ENCODE measurements at regions not wholly inside any gene's neighbourhood (a gene's known extent, or its start where the extent isn't known, plus 50 kb on each side); places are given as distances from the start of the nearest gene placed in this dataset.

GRCh38 chr5:18553269-18553668 lies 919.0 kb downstream of the TAF11L14 start:
- H2BK15ac ChIP-seq (ENCODE audit: low read depth, low read length) = no peak overlapping the region
- H2AFZ ChIP-seq (ENCODE audit: low read length) = no peak overlapping the region
- no peak overlapping the region for H2BK5ac ChIP-seq (ENCODE audit: insufficient read length, low read length)
- no peaks in the 10 kb centered on the region for H3K23me2 ChIP-seq (ENCODE audit: insufficient read length, low read depth, low read length, poor library complexity, severe bottlenecking)
- no peaks in the 10 kb centered on the region for H3K27me3 Mint-ChIP-seq (ENCODE audit: low read depth)
- H2BK120ac ChIP-seq (ENCODE audit: low read depth, low read length, poor library complexity, severe bottlenecking) = no peak overlapping the region
- H3K79me1 ChIP-seq (ENCODE audit: insufficient read depth, low read depth, low read length, poor library complexity, severe bottlenecking) = no peaks in the 10 kb centered on the region
- H3K4ac ChIP-seq (ENCODE audit: low read depth, low read length) = no peak overlapping the region
- peaks cover 40 to 45% of the 10 kb centered on the region in 2 experiments for H3K9me3 Mint-ChIP-seq
- H2BK20ac ChIP-seq (ENCODE audit: low read depth, low read length, poor library complexity, severe bottlenecking) = no peak overlapping the region
- H3T11ph ChIP-seq (ENCODE audit: low read length) = no peak overlapping the region
- no peaks in the 10 kb centered on the region for H3K79me2 ChIP-seq (ENCODE audit: insufficient read depth, low read length)
- H3K4me1 ChIP-seq (ENCODE audit: insufficient read depth, low read length) = no peaks in the 10 kb centered on the region
- no peak overlapping the region for H3K18ac ChIP-seq (ENCODE audit: insufficient read length, low read depth, low read length)
- no peak overlapping the region for H3K56ac ChIP-seq (ENCODE audit: insufficient read length, low read depth, low read length)
- H3K4me1 Mint-ChIP-seq = peaks cover 0 to 26% of the 10 kb centered on the region in 2 experiments; a peak in 2 of 4 replicates
- peaks cover 45% of the 10 kb centered on the region for H3K9me3 ChIP-seq (ENCODE audit: control insufficient read depth, low read depth, low read length)
- H3K27ac Mint-ChIP-seq = peak overlapping the region in 1 of 3 experiments; percentile 65; a peak in 3 of 7 replicates
- no peak for DNase-seq
- H4K5ac ChIP-seq (ENCODE audit: insufficient read length, low read depth, low read length) = no peak overlapping the region
- H2AK5ac ChIP-seq (ENCODE audit: insufficient read length, low read length) = no peak overlapping the region
- no peak for TF ChIP-seq CTCF (conservative IDR thresholded peaks at IDR 0.05)
- no peak overlapping the region for H4K91ac ChIP-seq (ENCODE audit: insufficient read length, low read depth, low read length)
- H3K27me3 ChIP-seq (ENCODE audit: insufficient read depth, low read length) = no peaks in the 10 kb centered on the region
- no peak overlapping the region for H3K4me3 Mint-ChIP-seq
- H3K4me2 ChIP-seq (ENCODE audit: insufficient read depth, insufficient read length, low read length) = no peak overlapping the region
- H4K8ac ChIP-seq (replicated peaks; ENCODE audit: insufficient read length, low read depth, low read length) = no peak overlapping the region
- H3K27ac ChIP-seq (ENCODE audit: insufficient read length, low read depth, low read length) = no peak overlapping the region
- H2BK12ac ChIP-seq (ENCODE audit: insufficient read length, low read depth, low read length) = no peak overlapping the region
- no peak overlapping the region for H3K23ac ChIP-seq (ENCODE audit: insufficient read length, low read depth, low read length)
- H3K14ac ChIP-seq (ENCODE audit: insufficient read depth, low read length) = no peak overlapping the region
- no peak overlapping the region for H3K9ac ChIP-seq (ENCODE audit: extremely low read depth, insufficient read length, low read length)
- H3K36me3 Mint-ChIP-seq (ENCODE audit: insufficient read depth in 1 of 3, low read depth in 3 of 3) = peaks cover 39 to 53% (median 50%) of the 10 kb centered on the region in 3 experiments
- no peaks in the 10 kb centered on the region for H4K20me1 ChIP-seq (ENCODE audit: control insufficient read depth, insufficient read depth, insufficient read length)
- no CpG with 5 or more reads among the region's 3 CpGs for WGBS (ENCODE audit: extremely low coverage, insufficient read length, low lambda C conversion rate)

Data from H9 (cell line).